ENCODE measurements at regions not wholly inside any gene's neighbourhood (a gene's known extent, or its start where the extent isn't known, plus 50 kb on each side); places are given as distances from the start of the nearest gene placed in this dataset.

GRCh38 chr11:57873196-57873911 is 111.8 kb downstream of the CTNND1 start:
- TF ChIP-seq CTCF (conservative IDR thresholded peaks at IDR 0.05) (no peak), ZFX (IDR thresholded peaks at IDR 0.05) (no peak)

All from C4-2B (cell line).